Neural cell (in vitro differentiated cells): ENCODE measurements at regions not wholly inside any gene's neighbourhood (a gene's known extent, or its start where the extent isn't known, plus 50 kb on each side); places are given as distances from the start of the nearest gene placed in this dataset.

Source experiments
- EZH2 ChIP-seq: fragments of 200-600, 300-800 bp; shearing (Covaris generic), sonication (generic); IDR thresholded peaks from 2 replicates; pipeline ENCODE4 v1.6.1; 2014; ENCODE audit warnings: antibody characterized with exemption, low read length, borderline replicate concordance, mild to moderate bottlenecking; ENCODE audit not compliant: insufficient read depth, poor library complexity, severe bottlenecking
- MXI1 ChIP-seq: fragments of 450-650 bp; conservative IDR thresholded peaks from 2 replicates; pipeline ENCODE4 v1.6.1; 2014; ENCODE audit warnings: antibody characterized with exemption, mild to moderate bottlenecking; ENCODE audit not compliant: poor library complexity, severe bottlenecking
- POLR2AphosphoS5 ChIP-seq: IDR thresholded peaks from 2 replicates; pipeline ENCODE4 v1.6.1; 2012
- TAF1 ChIP-seq: IDR thresholded peaks from 2 replicates; pipeline ENCODE4 v1.6.1; 2012; ENCODE audit warnings: low read depth
- TF ChIP-seq, protein P1 (sequence below): fragments of 450-650 bp; IDR thresholded peaks from 2 replicates; pipeline ENCODE4 v1.5.1; 2014; ENCODE audit warnings: antibody characterized with exemption, mild to moderate bottlenecking, moderate library complexity; ENCODE audit not compliant: poor library complexity, severe bottlenecking

DNA sequence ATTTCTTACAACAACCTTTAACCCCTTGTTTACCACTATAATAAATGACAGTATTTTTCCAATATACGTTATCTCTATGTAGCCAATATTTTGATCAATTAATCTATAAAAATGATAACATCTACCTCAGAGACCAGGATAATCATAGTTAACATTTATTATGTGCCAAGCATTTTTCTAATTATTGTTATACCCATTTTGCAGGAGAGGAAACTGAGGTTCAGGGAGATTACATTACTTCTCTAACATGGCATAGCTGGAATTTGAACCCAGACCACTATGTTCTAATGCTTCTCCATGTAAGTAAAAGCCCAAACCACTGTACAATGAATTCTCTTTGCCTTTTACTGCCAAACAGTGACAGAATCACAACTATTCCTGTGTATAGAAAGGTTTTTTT lies 113.4 kb upstream of the PFN2 start:
- TF ChIP-seq, protein P1, sequence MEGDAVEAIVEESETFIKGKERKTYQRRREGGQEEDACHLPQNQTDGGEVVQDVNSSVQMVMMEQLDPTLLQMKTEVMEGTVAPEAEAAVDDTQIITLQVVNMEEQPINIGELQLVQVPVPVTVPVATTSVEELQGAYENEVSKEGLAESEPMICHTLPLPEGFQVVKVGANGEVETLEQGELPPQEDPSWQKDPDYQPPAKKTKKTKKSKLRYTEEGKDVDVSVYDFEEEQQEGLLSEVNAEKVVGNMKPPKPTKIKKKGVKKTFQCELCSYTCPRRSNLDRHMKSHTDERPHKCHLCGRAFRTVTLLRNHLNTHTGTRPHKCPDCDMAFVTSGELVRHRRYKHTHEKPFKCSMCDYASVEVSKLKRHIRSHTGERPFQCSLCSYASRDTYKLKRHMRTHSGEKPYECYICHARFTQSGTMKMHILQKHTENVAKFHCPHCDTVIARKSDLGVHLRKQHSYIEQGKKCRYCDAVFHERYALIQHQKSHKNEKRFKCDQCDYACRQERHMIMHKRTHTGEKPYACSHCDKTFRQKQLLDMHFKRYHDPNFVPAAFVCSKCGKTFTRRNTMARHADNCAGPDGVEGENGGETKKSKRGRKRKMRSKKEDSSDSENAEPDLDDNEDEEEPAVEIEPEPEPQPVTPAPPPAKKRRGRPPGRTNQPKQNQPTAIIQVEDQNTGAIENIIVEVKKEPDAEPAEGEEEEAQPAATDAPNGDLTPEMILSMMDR: no peak
- TF ChIP-seq TAF1: no peak
- TF ChIP-seq MXI1: no peak
- no peak for TF ChIP-seq EZH2
- no peak for TF ChIP-seq POLR2AphosphoS5
